Erythroblast (primary cell): ENCODE measurements at regions not wholly inside any gene's neighbourhood (a gene's known extent, or its start where the extent isn't known, plus 50 kb on each side); places are given as distances from the start of the nearest gene placed in this dataset.

Experiments used
- GATA1 ChIP-seq: IDR thresholded peaks from 2 replicates; pipeline ENCODE4 v1.6.1; 2011; ENCODE audit warnings: low read depth, mild to moderate bottlenecking, control low read depth, low read length, moderate library complexity
- POLR2A ChIP-seq: IDR thresholded peaks from 2 replicates; pipeline ENCODE4 v1.6.1; 2011; ENCODE audit warnings: mild to moderate bottlenecking, low read length

DNA sequence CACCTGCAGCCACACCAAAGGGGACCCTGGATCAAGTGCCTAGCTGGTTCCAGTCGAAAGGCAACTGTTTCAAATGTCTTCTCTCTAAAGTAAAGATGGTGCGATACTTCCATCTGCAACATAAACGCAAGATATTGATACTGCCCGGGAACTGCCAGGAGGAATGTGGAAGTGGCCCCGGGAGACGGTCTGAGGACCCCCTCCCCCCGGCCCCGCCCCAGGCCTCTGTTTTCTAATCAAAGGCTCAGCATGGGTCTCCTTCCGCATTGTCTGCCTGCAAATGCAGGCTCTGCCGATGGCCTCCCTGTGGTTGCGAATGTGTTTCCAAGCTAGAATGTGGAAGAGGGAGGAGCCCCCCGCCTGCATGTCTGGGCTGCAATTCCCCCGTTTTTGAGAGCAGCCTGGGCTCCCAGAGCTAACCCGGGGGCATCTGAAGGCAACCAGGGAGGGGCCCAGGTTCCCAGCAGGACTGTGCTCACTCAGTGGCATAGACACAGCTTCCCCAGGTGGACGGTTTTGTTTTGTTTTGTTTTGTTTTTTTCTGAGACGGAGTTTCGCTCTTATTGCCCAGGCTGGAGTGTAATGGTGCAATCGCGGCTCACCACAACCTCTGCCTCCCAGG, 223.9 kb upstream of the PPP2R2D start:
- TF ChIP-seq POLR2A (no peak), GATA1 (no peak)
